RPMI8226 (cell line): ENCODE measurements at regions not wholly inside any gene's neighbourhood (a gene's known extent, or its start where the extent isn't known, plus 50 kb on each side); places are given as distances from the start of the nearest gene placed in this dataset.

Experiments used
- DNase-seq: peaks from one replicate; pipeline ENCODE4 v3.0.0-alpha.2; 2015

DNA sequence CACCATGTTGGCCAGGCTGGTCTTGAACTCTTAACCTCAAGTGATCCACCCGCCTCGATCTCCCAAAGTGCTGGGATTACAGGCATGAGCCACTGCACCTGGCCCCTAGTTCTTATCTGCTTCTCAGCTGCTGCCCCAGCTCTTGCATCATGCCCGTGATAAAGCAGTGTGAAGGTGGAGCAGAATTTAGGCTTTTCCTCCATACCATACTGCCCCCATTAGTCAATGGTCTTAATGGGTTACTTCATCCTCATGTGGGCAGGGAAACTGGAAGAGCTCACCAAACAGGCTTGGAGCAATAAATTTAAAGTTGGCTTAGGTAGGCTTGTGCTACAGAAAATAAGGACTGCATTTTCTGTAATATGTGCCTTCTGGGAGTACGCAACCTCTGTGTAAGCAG, 636.9 kb upstream of the BOD1L1 start:
- no peak for DNase-seq

GRCh38 chr4:14265651-14266050, 638.1 kb upstream of the BOD1L1 start:
- no peak for DNase-seq

DNA sequence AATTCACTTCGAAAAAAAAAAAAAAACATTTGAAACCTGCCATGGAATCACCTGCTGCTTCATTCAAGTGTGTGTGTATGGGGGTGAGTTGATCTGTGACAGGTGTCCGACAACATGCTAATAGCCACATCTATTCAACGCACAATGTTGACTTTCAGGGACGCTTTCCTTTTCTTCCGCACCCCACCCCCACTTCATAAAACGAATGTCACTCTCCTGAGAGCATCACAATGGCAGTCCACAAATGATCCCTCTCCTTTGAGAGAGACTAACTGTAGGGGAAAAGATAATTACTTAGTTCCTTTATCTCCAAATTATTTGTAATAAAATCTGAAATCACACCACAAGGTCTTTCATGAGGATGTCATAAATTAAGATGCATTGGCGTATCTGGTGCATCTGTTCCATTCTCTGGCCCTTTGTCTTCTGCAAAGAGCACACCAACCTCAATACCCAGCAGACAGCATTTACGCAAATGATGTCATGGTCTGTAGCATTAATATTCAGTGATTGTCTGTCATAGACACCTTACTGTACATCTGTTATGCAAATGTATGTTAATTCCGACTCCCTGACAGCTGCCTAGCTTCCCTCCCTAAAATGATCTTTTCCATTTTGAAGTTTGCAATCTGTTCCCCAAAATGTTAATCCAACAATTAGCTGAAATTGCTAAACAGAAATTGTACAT, 640.0 kb upstream of the BOD1L1 start:
- no peak for DNase-seq

DNA sequence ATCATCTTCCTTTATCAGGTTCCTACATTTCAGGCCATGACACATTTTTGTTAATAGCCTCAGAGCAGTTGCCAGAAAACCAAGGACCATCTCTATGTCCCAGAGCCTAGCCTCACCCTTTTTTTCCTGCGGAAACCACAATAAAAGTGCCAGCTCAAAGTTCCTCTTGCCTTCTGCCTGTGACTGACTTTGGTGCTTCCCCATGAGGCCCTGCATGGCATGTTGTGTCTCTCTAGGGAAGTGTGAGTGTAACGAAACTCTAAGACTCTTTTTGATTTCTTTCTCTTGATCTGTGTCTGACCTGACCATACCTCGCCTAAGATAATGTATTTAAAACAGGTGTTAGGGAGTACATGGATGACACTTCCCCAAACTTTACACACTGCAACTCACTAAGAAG, 642.3 kb upstream of the BOD1L1 start:
- no peak for DNase-seq

GRCh38 chr4:14272206-14272605, 644.7 kb upstream of the BOD1L1 start:
- DNase-seq, result no peak

- no peak for DNase-seq
Measured at GRCh38 chr4:14277505-14277904, 650.0 kb upstream of the BOD1L1 start.

DNA sequence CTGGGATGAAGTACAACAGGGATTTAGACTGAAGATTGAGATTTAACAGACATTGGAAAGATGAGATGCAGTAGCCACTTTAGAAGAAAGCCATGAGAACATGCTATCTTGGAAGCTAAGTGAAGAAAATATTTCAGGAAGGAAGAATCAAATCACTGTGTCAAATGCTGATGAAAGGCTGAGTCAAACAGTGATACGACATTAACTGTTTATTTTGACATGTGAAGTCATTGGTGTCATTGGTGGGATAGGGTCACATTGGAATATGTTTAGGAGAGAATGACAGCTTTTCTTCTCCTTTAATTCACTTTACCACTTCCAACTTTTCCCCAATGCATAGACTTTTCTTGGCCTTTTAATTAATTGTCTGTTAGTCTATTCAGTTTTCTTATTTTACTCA, 653.0 kb upstream of the BOD1L1 start:
- DNase-seq, result no peak

DNA sequence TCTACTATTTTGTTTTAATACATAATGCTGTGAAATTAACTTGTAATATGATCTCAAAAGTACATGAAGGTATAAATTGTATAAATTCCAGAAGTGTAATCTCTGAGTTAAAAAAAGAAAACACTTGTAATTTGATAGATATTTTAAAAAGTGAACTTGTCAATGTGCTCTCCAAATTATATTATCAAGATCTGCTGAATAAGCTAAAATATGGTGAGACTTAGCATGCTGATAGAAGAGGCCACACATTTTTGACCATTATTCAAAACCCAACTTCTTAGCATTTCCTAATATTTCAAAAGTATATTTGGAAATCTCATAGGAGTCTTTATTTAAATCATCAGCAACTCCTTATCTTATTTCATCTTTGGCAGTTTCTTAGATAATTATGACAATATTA, 657.1 kb upstream of the BOD1L1 start:
- DNase-seq, result no peak

GRCh38 chr4:14289708-14290107, 662.2 kb upstream of the BOD1L1 start:
- no peak for DNase-seq

DNA sequence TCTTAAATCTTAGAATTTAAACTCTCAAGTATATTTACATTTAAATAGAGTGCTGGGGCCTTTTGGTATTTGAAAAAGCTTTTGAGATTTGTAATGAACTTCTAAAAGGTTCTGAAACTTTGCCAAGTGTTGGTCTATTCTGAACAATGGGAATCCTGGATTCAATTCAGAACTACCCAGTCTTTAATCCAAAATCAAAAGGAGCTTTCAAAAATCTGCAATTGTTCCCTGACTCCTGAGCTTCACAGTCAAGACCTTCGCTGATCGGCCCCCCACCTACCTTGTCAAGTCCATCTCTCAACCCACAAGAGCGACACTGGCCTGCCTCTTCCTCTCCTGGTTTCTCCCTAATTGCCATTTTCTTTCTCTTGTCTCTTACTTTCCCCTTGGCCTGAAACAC, 666.1 kb upstream of the BOD1L1 start:
- no peak for DNase-seq

DNA sequence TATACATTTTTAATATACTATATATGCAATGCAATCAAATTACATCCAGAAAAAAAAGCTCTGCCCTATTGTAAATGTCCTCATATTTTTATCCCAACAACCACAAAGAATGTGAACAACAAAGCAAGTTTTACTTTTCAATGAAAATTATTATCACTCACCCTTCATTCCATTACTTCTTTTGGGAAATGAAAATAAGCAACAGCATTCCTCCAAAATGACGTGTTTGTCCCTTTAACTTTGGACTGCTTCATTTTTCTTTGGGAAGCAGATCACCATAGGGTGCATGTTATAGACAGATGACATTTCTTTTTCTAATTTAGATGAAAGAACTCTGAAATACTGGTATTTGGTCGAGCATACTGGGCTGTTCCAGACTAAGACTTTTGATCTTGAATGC, 667.1 kb upstream of the BOD1L1 start:
- DNase-seq, result no peak

- DNase-seq, result no peak
Measured at GRCh38 chr4:14299166-14299565, 671.6 kb upstream of the BOD1L1 start.

DNA sequence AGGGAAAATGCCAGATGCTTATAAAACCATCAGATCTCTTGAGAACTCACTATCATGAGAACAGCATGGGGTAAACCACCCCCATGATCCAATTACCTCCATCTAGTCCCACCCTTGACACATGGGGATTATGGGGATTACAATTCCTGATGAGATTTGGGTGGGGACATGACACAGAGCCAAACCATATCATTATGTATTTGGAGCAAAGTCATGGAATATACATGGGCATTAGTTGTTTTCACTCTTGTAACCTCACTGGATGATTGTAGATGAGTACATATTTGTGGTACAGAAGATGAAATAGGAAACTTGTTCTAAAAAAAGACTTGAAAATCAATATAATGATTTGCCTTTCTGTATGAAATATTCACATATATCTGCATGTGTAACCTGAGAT, 674.5 kb upstream of the BOD1L1 start:
- no peak for DNase-seq

- DNase-seq, result no peak
Measured at GRCh38 chr4:14303856-14304255, 676.3 kb upstream of the BOD1L1 start.

DNA sequence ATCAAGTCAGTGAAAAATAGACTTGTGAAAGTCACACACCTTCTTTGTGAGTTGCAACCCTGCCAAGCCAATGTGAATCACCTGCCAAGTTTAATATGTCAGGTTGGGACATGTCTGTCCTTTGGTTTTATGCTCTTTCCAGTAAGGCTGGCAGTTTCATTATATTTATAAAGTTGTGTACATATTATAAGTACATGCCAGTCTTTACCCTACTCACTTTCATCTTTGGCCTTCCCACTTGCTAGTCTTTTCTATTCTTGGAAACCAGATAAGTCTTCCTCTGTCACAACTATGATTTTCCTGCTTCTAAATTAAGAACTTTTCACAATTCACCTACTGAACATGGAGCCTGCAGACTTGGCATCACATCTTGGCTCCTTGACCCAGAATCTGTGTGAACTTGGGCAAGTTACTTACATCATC, 680.7 kb upstream of the BOD1L1 start:
- DNase-seq, result no peak

DNA sequence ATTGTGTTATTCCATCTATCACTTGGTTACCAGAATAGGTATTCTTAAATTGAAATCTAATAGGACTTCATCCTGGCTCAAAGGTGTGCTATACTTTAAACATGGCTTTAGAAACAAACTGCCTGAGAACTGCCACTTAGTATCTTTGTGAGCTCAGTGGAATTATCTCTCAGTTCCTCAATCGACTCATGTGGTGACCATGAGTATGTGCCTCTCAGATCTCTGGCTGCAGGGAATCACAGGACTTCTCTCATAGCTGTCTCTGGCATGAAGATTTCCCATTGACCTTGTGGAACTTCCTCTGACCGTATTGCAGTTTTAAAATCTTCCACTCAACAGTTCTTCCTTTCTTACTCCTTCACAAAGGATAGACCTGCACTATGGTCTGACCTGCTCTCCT, 681.9 kb upstream of the BOD1L1 start:
- no peak for DNase-seq

DNA sequence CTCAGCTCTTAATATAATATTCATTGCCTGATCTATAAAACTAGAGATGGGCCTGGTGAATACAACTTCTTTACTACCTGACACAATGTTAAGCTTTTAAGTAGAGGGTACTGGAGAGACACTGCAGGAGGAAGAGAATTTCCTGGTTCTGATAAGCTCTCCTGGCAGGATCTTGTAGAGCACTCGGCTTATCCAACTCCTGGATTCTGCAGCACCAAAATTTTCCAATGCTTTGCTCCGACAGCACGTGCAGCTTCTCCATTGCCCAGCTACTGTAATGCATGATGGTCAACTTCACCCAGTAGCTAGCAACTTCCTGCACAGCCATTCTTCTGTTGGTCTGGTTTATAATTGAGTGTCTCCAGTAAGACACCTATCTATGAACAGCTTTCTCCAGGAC, 686.2 kb upstream of the BOD1L1 start:
- no peak for DNase-seq

GRCh38 chr4:14315129-14315528, 687.2 kb upstream of the CPEB2 start:
- no peak for DNase-seq

DNA sequence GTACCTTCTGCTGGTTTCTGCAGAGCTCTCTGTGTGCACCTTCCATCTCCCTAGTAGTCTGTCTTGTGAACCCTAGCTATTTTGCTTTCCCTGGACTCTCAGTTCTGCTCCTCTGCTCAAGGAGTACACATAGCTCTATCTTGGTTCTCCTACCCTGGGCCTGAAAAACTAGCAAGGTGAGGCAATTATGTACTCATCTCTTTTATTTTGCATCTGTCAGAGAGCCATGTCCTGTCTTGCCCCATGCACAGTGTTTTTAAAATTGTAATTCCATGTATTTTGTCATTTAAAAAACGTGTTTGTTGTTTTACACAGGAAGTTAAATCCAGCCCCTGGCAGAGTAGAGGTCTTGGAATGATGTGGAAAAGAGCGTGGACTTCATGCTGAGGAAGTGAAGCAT, 684.9 kb upstream of the CPEB2 start:
- no peak for DNase-seq

- DNase-seq, result no peak
Measured at GRCh38 chr4:14318671-14319070, 683.6 kb upstream of the CPEB2 start.

GRCh38 chr4:14321723-14322122, 680.6 kb upstream of the CPEB2 start:
- DNase-seq, result no peak

DNA sequence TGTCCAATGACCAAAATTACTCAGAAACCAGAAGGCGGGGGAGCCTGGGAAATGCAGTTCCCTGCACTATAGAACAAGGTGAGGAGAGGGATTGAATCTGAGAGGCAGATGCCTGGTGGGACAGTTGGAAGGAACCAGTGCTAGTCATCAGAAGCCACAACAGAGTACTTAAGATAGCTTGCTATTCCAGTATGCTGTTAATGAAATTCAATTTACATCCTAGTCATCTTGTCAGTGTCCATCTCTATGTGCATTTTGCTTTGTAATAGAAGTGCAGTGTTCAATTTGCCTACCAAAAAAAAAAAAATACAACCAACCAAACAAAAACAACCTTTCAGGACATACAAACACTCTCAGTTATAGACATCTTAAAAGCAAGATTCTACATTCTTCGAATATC, 679.1 kb upstream of the CPEB2 start:
- no peak for DNase-seq

DNA sequence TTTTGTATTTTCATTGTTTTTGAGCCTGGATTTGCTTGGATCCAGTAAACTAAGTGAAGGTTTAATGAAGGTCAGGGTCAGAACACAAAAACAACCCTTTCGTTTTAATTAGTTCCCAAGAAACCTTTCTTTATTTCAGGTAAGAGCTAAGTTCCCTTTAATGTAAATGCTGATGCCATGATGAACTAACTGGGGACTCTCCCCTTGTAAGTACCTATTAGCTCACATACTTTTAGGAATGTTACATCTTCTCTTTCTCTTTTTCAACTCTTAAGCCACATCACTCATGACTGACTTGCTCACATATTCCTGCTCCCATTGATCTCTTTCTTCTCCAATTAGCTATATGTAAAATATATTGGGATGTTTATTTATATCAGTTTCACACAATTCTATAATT, 673.1 kb upstream of the CPEB2 start:
- DNase-seq, result no peak

DNA sequence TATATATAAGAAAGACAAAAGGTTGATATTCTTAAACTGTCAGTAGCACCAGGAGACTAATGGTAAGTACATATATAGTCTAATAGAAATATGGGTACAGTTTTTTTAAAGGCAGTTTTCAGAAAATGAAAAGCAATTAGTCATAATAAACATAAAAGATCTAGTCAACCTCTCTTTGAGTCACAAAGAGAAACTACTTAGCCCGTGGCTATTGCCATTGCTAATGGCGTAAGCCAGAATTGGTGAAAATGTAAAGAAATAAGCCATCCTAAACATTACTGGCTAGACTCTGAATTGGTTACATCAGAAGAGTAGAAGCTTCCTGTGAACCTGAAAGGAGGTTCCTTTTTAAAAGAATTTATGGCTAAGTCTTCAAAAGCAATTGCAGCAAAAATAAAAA, 668.7 kb upstream of the CPEB2 start:
- DNase-seq, result no peak

DNA sequence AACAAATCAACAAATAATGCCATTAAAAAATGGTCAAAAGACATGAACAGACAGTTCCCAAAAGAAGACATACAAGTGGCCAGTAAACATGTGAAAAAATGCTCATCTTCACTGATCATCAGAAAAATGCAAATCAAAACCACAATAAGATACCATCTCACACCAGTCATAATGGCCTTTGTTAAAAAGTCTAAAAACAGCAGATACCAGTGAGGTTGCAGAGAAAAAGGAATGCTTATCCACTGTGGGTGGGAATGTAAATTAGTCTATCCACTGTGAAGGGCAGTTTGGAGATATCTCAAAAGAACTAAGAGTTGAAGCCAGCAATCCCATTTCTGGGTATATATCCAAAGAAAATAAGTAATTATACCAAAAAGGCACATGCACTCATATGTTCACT, 668.1 kb upstream of the CPEB2 start:
- DNase-seq, result no peak

GRCh38 chr4:14335872-14336271, 666.4 kb upstream of the CPEB2 start:
- DNase-seq, result no peak
